ENCODE measurements at regions not wholly inside any gene's neighbourhood (a gene's known extent, or its start where the extent isn't known, plus 50 kb on each side); places are given as distances from the start of the nearest gene placed in this dataset.

- H3K4me3 ChIP-seq = no peak overlapping the region
- no peaks in the 10 kb centered on the region for H3K27me3 ChIP-seq
- H3K9me3 ChIP-seq = no peaks in the 10 kb centered on the region
- DNase-seq = no peak
- no peaks in the 10 kb centered on the region for H3K4me1 ChIP-seq
- no peak for TF ChIP-seq POLR2A (IDR thresholded peaks at IDR 0.05)
- TF ChIP-seq, protein P1, sequence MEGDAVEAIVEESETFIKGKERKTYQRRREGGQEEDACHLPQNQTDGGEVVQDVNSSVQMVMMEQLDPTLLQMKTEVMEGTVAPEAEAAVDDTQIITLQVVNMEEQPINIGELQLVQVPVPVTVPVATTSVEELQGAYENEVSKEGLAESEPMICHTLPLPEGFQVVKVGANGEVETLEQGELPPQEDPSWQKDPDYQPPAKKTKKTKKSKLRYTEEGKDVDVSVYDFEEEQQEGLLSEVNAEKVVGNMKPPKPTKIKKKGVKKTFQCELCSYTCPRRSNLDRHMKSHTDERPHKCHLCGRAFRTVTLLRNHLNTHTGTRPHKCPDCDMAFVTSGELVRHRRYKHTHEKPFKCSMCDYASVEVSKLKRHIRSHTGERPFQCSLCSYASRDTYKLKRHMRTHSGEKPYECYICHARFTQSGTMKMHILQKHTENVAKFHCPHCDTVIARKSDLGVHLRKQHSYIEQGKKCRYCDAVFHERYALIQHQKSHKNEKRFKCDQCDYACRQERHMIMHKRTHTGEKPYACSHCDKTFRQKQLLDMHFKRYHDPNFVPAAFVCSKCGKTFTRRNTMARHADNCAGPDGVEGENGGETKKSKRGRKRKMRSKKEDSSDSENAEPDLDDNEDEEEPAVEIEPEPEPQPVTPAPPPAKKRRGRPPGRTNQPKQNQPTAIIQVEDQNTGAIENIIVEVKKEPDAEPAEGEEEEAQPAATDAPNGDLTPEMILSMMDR (IDR thresholded peaks at IDR 0.05) = no peak
- H3K27ac ChIP-seq = no peak overlapping the region
- intact Hi-C loops (cut with DNase I) = no loop called here
- 30 to 35% methylated on average over 3 of the region's 3 CpGs for WGBS, 2 donors
- H3K36me3 ChIP-seq = no peaks in the 10 kb centered on the region
Measured at GRCh38 chr3:159128628-159129027, 326.8 kb downstream of the MFSD1 start.

DNA sequence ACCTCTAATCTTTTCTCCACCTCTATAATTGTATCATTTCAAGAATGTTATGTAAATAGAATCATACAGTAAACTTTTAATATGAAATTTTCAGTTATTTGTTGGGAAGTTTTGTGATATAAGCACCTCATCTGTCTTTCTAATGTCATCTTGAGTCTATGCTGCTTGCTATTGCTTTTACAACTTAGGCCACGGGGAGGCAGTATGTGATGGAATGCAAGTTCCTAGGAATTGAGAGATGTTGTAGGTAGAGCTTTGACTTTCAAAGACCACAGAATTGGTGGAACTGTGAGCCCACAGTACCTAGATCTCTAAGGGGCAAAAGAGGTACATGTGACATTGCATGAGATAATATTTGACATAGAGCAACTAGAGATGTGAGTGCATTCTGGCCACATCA is 328.3 kb downstream of the MFSD1 start:
- Histone ChIP-seq H3K9me3 (no peaks in the 10 kb centered on the region), H3K36me3 (no peaks in the 10 kb centered on the region), H3K27ac (no peak overlapping the region), H3K27me3 (no peaks in the 10 kb centered on the region), H3K4me3 (no peak overlapping the region), H3K4me1 (no peaks in the 10 kb centered on the region)
- intact Hi-C loops (cut with DNase I) = no loop called here
- 26 to 27% methylated on average over 1 of the region's 1 CpG for WGBS, 2 donors
- TF ChIP-seq, protein P1 (IDR thresholded peaks at IDR 0.05) = peak in 2 of 6 experiments; percentile 8 to 10
- TF ChIP-seq POLR2A (IDR thresholded peaks at IDR 0.05) = no peak
- DNase-seq = no peak

DNA sequence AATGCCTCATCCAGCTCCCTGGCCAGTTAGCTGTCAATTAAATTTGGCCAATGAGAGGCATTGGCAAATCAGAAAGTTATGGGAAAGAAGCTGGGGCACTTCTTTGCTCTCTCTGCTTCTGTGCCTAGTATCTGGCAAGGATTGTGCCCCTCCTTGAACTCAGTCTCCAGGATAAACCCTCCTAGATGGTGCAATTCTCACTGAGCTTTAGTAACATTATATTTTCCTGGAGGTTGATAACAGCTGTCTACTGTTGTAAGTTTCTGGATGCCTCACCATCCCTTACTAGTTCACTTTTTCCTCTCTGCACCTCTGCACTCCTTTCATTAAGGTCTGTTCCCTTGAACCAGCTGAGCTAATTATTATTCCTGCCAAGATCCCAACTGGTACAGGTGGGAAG is 329.5 kb downstream of the MFSD1 start:
- TF ChIP-seq POLR2A (IDR thresholded peaks at IDR 0.05) = no peak
- TF ChIP-seq, protein P1 (IDR thresholded peaks at IDR 0.05) = no peak
- Histone ChIP-seq H3K36me3 (no peaks in the 10 kb centered on the region), H3K9me3 (no peaks in the 10 kb centered on the region), H3K4me3 (no peak overlapping the region), H3K27ac (no peak overlapping the region), H3K4me1 (no peaks in the 10 kb centered on the region), H3K27me3 (no peaks in the 10 kb centered on the region)
- DNase-seq = no peak
- intact Hi-C loops (cut with DNase I) = no loop called here

DNA sequence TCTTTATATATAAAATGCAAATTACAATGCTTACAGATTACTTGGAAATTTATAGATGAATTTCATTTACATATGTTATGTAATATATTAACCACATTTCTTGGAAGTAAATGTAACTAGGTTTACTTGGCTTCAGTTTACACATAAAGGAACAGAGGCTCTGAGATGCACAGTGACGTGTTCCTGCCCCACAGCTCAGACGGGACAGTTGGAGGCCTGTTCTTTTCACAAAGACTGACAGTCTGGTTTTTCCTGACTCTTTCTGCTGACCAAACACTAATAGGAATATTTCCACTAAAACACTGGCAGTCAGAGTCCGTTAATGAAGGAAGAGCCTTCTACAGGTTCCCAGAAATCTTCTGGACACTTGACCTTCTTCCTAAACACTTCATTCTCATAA is 336.1 kb downstream of the MFSD1 start:
- TF ChIP-seq POLR2A (IDR thresholded peaks at IDR 0.05) = no peak
- TF ChIP-seq, protein P1 (IDR thresholded peaks at IDR 0.05) = no peak
- no peak for DNase-seq
- no peaks in the 10 kb centered on the region for H3K9me3 ChIP-seq
- H3K27me3 ChIP-seq = no peaks in the 10 kb centered on the region
- no peaks in the 10 kb centered on the region for H3K4me1 ChIP-seq
- H3K4me3 ChIP-seq = no peak overlapping the region
- no peaks in the 10 kb centered on the region for H3K36me3 ChIP-seq
- intact Hi-C loops (cut with DNase I) = no loop called here
- WGBS, 2 donors = 45 to 50% methylated on average over 3 of the region's 3 CpGs
- H3K27ac ChIP-seq = no peak overlapping the region

GRCh38 chr3:159139326-159139725 is 337.5 kb downstream of the MFSD1 start:
- H3K36me3 ChIP-seq = no peaks in the 10 kb centered on the region
- no peaks in the 10 kb centered on the region for H3K27me3 ChIP-seq
- DNase-seq = no peak
- no peaks in the 10 kb centered on the region for H3K9me3 ChIP-seq
- no peaks in the 10 kb centered on the region for H3K4me1 ChIP-seq
- H3K4me3 ChIP-seq = no peak overlapping the region
- intact Hi-C loops (cut with DNase I) = no loop called here
- H3K27ac ChIP-seq = no peak overlapping the region
- WGBS, 2 donors = 48 to 55% methylated on average over 2 of the region's 2 CpGs
- TF ChIP-seq, protein P1 (IDR thresholded peaks at IDR 0.05) = no peak
- no peak for TF ChIP-seq POLR2A (IDR thresholded peaks at IDR 0.05)
